MCF 10A (cell line): ENCODE measurements at regions not wholly inside any gene's neighbourhood (a gene's known extent, or its start where the extent isn't known, plus 50 kb on each side); places are given as distances from the start of the nearest gene placed in this dataset.

Experiments
- BruUV-seq: library from RNA; stranded (reverse); fragments of 400-500 nt; replicated peaks from 2 replicates; lab custom pipeline; 2021; lab: Mats Ljungman, UMichigan
- CTCF ChIA-PET: fragments of 300-600 bp; sonication (Branson Sonifier 250); formaldehyde crosslinking; extraction: SDS; loops from one replicate; lab custom pipeline; 2021; ENCODE audit warnings: antibody characterized with exemption, inconsistent platforms; lab: Yijun Ruan, JAX
- POLR2A ChIA-PET: fragments of 300-600, 350-650 bp; sonication (Branson Sonifier 250); formaldehyde crosslinking; extraction: SDS; loops from one replicate; lab custom pipeline; 2020; ENCODE audit warnings: antibody characterized with exemption, inconsistent platforms; lab: Yijun Ruan, JAX
- DNase-seq: peaks from one replicate; pipeline ENCODE4 v3.0.0-alpha.2; 2018; ENCODE audit not compliant: unreplicated experiment
- H3K27ac Mint-ChIP-seq: one replicate; pipeline ENCODE4 v1.8.0; 2022; ENCODE audit warnings: mild to moderate bottlenecking, low read depth, mixed read lengths; ENCODE audit not compliant: unreplicated experiment
- H3K27me3 Mint-ChIP-seq: one replicate; pipeline ENCODE4 v1.8.0; 2022; ENCODE audit warnings: mixed read lengths; ENCODE audit not compliant: insufficient read depth, unreplicated experiment
- H3K36me3 Mint-ChIP-seq: one replicate; pipeline ENCODE4 v1.8.0; 2022; ENCODE audit warnings: mild to moderate bottlenecking, moderate library complexity, mixed read lengths; ENCODE audit not compliant: insufficient read depth, unreplicated experiment
- H3K4me1 Mint-ChIP-seq: one replicate; pipeline ENCODE4 v1.8.0; 2022; ENCODE audit warnings: mixed read lengths; ENCODE audit not compliant: insufficient read depth, unreplicated experiment
- H3K4me3 Mint-ChIP-seq: one replicate; pipeline ENCODE4 v1.8.0; 2022; ENCODE audit warnings: mild to moderate bottlenecking, moderate library complexity, mixed read lengths; ENCODE audit not compliant: unreplicated experiment
- H3K9me3 Mint-ChIP-seq: one replicate; pipeline ENCODE4 v1.8.0; 2022; ENCODE audit warnings: mixed read lengths; ENCODE audit not compliant: unreplicated experiment
- intact Hi-C: fragments of 100-400 bp; cut with micrococcal nuclease; formaldehyde crosslinking; loops from 2 replicates; pipeline ENCODE4 v1.14.1; 2022
- TF ChIP-seq, protein P1 (sequence below): fragments of 200-600 bp; IDR thresholded peaks from one replicate; pipeline ENCODE4 v1.8.0; 2022; ENCODE audit warnings: antibody characterized with exemption, mild to moderate bottlenecking; ENCODE audit not compliant: unreplicated experiment

DNA sequence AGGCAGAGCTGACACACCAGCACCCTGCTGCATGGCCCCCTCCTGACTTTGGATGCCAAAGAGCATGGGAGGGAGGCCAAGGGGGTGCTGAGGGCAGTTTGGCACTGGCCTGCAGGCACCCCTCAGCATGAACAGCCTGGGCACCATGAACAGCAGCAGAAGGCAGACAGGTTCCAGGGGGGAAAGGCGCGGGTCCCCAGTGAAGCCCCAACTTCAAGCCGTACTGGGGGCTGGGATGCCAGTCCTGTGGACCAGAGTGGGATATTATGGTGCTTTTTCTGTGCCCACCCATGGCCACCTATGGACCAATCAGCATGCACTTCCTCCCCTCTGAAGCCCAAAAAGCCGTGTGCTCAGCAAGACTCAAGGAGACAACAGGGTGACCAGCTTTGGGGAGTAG lies 389.9 kb downstream of the TEX13C start:
- Mint-ChIP-seq H3K4me1 (no peaks in the 10 kb centered on the region), H3K9me3 (peaks cover 19% of the 10 kb centered on the region), H3K4me3 (no peak overlapping the region), H3K27me3 (no peaks in the 10 kb centered on the region), H3K27ac (no peak overlapping the region), H3K36me3 (no peaks in the 10 kb centered on the region)
- POLR2A ChIA-PET, result interaction anchor here (0.6 kb wide), 1 partner anchor 138 kb away, joined by 3 read pairs; no protein-coding TSS in a partner anchor
- no TSS peak for BruUV-seq
- TF ChIP-seq, protein P1, sequence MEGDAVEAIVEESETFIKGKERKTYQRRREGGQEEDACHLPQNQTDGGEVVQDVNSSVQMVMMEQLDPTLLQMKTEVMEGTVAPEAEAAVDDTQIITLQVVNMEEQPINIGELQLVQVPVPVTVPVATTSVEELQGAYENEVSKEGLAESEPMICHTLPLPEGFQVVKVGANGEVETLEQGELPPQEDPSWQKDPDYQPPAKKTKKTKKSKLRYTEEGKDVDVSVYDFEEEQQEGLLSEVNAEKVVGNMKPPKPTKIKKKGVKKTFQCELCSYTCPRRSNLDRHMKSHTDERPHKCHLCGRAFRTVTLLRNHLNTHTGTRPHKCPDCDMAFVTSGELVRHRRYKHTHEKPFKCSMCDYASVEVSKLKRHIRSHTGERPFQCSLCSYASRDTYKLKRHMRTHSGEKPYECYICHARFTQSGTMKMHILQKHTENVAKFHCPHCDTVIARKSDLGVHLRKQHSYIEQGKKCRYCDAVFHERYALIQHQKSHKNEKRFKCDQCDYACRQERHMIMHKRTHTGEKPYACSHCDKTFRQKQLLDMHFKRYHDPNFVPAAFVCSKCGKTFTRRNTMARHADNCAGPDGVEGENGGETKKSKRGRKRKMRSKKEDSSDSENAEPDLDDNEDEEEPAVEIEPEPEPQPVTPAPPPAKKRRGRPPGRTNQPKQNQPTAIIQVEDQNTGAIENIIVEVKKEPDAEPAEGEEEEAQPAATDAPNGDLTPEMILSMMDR, result no peak
- no peak for DNase-seq
- intact Hi-C loops, result no loop called here
- CTCF ChIA-PET, result no interaction called here

- CTCF ChIA-PET, result no interaction called here
- H3K4me3 Mint-ChIP-seq, result no peak overlapping the region
- POLR2A ChIA-PET, result interaction anchor here (0.6 kb wide), 1 partner anchor 139 kb away, joined by 3 read pairs; no protein-coding TSS in a partner anchor
Observed at GRCh38 chrX:125710403-125711062, 390.9 kb downstream of the TEX13C start.

GRCh38 chrX:125711103-125711502 lies 391.4 kb downstream of the TEX13C start:
- no peak for DNase-seq
- Mint-ChIP-seq H3K27ac (no peak overlapping the region), H3K36me3 (no peaks in the 10 kb centered on the region), H3K27me3 (no peaks in the 10 kb centered on the region), H3K4me3 (no peak overlapping the region), H3K9me3 (peaks cover 24% of the 10 kb centered on the region), H3K4me1 (no peaks in the 10 kb centered on the region)
- TF ChIP-seq, protein P1, result no peak
- ChIA-PET CTCF (no interaction called here), POLR2A (no interaction called here)
- intact Hi-C loops, result no loop called here
- BruUV-seq, result no TSS peak

More at GRCh38 chrX:125710403-125711062, 390.9 kb downstream of the TEX13C start:
- BruUV-seq, result no TSS peak
- peaks cover 24% of the 10 kb centered on the region for H3K9me3 Mint-ChIP-seq
- no peaks in the 10 kb centered on the region for H3K27me3 Mint-ChIP-seq
- no peaks in the 10 kb centered on the region for H3K36me3 Mint-ChIP-seq
- H3K4me1 Mint-ChIP-seq, result no peaks in the 10 kb centered on the region
- TF ChIP-seq, protein P1, result no peak
- no peak for DNase-seq
- intact Hi-C loops, result no loop called here
- no peak overlapping the region for H3K27ac Mint-ChIP-seq

- TF ChIP-seq, protein P1, result no peak
- ChIA-PET POLR2A (no interaction called here), CTCF (no interaction called here)
- no peak for DNase-seq
- Mint-ChIP-seq H3K27me3 (no peaks in the 10 kb centered on the region), H3K27ac (no peak overlapping the region), H3K4me3 (no peak overlapping the region), H3K36me3 (no peaks in the 10 kb centered on the region), H3K9me3 (peaks cover 14% of the 10 kb centered on the region), H3K4me1 (no peaks in the 10 kb centered on the region)
- no TSS peak for BruUV-seq
- intact Hi-C loops, result no loop called here
Observed at GRCh38 chrX:125713633-125714032, 394.0 kb downstream of the TEX13C start.
